Endothelial cell of umbilical vein (primary cell): ENCODE measurements at regions not wholly inside any gene's neighbourhood (a gene's known extent, or its start where the extent isn't known, plus 50 kb on each side); places are given as distances from the start of the nearest gene placed in this dataset.

ENCODE experiments used
- JUN ChIP-seq: IDR thresholded peaks from 2 replicates; pipeline ENCODE4 v1.6.1; 2011; ENCODE audit warnings: borderline replicate concordance, low read depth; ENCODE audit not compliant: insufficient read length, insufficient read depth
- POLR2A ChIP-seq: IDR thresholded peaks from 2 replicates; pipeline ENCODE4 v1.6.1; 2012; ENCODE audit warnings: low read depth, mild to moderate bottlenecking, control low read depth, low read length
- TF ChIP-seq, protein P1 (sequence below), 2 donors: IDR thresholded peaks; 1 replicate in 1 of 2; 2 replicates in 1 of 2; pipeline ENCODE4 v1.5.1; 2011; ENCODE audit warnings: low read length in 2 of 2, mild to moderate bottlenecking in 2 of 2, moderate library complexity in 2 of 2, control low read depth in 1 of 2, inconsistent platforms in 1 of 2, low read depth in 1 of 2; ENCODE audit not compliant: insufficient read depth in 1 of 2; ENCODE audit errors: extremely low read depth in 1 of 2
- TF ChIP-seq, protein P2 (sequence below): IDR thresholded peaks from 2 replicates; pipeline ENCODE4 v1.6.1; 2011; ENCODE audit not compliant: insufficient read depth, insufficient read length

DNA sequence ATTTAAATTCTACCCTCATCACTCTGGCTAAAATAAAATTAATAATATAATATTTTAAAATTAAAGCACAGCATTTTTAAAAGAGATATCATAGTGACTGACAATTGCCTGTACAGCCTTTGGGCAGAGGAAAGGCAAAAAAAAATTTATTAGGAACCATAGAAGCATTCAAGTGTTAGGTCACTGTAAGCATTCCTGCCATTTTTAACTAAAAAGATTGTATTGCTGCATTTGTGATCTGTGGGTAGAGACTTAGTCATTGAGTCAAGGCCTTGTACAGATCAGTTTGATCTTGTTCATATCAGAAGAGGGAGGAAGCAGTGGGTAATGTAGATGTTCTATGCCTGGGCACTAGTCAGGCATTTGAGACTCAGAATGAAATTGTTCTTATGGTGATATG lies 109.9 kb downstream of the LYPLAL1 start:
- TF ChIP-seq, protein P1, sequence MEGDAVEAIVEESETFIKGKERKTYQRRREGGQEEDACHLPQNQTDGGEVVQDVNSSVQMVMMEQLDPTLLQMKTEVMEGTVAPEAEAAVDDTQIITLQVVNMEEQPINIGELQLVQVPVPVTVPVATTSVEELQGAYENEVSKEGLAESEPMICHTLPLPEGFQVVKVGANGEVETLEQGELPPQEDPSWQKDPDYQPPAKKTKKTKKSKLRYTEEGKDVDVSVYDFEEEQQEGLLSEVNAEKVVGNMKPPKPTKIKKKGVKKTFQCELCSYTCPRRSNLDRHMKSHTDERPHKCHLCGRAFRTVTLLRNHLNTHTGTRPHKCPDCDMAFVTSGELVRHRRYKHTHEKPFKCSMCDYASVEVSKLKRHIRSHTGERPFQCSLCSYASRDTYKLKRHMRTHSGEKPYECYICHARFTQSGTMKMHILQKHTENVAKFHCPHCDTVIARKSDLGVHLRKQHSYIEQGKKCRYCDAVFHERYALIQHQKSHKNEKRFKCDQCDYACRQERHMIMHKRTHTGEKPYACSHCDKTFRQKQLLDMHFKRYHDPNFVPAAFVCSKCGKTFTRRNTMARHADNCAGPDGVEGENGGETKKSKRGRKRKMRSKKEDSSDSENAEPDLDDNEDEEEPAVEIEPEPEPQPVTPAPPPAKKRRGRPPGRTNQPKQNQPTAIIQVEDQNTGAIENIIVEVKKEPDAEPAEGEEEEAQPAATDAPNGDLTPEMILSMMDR (IDR thresholded peaks at IDR 0.05; ENCODE audit: extremely low read depth in 1 of 2, insufficient read depth in 1 of 2, low read depth in 1 of 2, low read length in 2 of 2), result no peak
- TF ChIP-seq, protein P2, sequence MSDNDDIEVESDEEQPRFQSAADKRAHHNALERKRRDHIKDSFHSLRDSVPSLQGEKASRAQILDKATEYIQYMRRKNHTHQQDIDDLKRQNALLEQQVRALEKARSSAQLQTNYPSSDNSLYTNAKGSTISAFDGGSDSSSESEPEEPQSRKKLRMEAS, result no peak
- TF ChIP-seq POLR2A (no peak), JUN (no peak)
